Ishikawa (cell line): ENCODE measurements at regions not wholly inside any gene's neighbourhood (a gene's known extent, or its start where the extent isn't known, plus 50 kb on each side); places are given as distances from the start of the nearest gene placed in this dataset.
A peak's percentile ranks its signal among the peaks of the same experiment; 100 is the strongest.

Source experiments
- CEBPB ChIP-seq: IDR thresholded peaks from 2 replicates; pipeline ENCODE4 v1.6.1; 2012
- CREB1 ChIP-seq: IDR thresholded peaks from 2 replicates; pipeline ENCODE4 v1.6.1; 2012; ENCODE audit warnings: low read depth
- EGR1 ChIP-seq: IDR thresholded peaks from 2 replicates; pipeline ENCODE4 v1.6.1; 2012
- EP300 ChIP-seq: IDR thresholded peaks from 2 replicates; pipeline ENCODE4 v1.6.1; 2012; ENCODE audit warnings: borderline replicate concordance
- FOXM1 ChIP-seq: IDR thresholded peaks from 2 replicates; pipeline ENCODE4 v1.6.1; 2012; ENCODE audit warnings: low read depth, borderline replicate concordance
- NFIC ChIP-seq: IDR thresholded peaks from 2 replicates; pipeline ENCODE4 v1.6.1; 2012
- RAD21 ChIP-seq: IDR thresholded peaks from 2 replicates; pipeline ENCODE4 v1.6.1; 2012; ENCODE audit warnings: low read depth
- TAF1 ChIP-seq: IDR thresholded peaks from 2 replicates; pipeline ENCODE4 v1.6.1; 2012; ENCODE audit warnings: low read depth, mild to moderate bottlenecking
- TCF12 ChIP-seq: IDR thresholded peaks from 2 replicates; pipeline ENCODE4 v1.6.1; 2012; ENCODE audit warnings: low read depth
- TEAD4 ChIP-seq: IDR thresholded peaks from 2 replicates; pipeline ENCODE4 v1.6.1; 2012
- YY1 ChIP-seq: IDR thresholded peaks from 2 replicates; pipeline ENCODE4 v1.6.1; 2012; ENCODE audit warnings: low read depth
- ZBTB7A ChIP-seq: IDR thresholded peaks from 2 replicates; pipeline ENCODE4 v1.6.1; 2012; ENCODE audit warnings: low read depth
- TF ChIP-seq, protein P1 (sequence below): IDR thresholded peaks from 2 replicates; pipeline ENCODE4 v1.6.1; 2012
- TF ChIP-seq, protein P2 (sequence below): IDR thresholded peaks from 2 replicates; pipeline ENCODE4 v1.6.1; 2012
- TF ChIP-seq, protein P3 (sequence below): IDR thresholded peaks from 2 replicates; pipeline ENCODE4 v1.6.1; 2012; ENCODE audit warnings: low read depth, mild to moderate bottlenecking

DNA sequence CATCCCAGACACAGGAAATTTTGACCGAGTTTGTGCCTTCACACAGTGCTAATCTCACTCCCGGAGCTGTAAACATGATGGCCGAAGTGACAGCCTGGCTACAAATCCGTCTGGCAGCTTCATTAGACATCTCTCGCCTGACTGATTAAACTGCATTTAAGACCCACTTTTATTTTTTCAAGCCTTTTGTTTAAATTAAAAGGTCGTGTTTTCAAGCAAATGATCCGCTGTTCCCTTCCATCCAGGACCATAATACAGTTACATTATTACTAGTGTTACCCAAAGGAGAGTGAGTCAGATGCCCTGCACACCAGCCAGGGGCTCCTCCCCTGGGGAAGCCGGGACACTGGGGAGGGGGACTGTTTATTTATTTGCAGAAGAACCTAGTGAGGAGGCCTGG, 200.2 kb downstream of the EXOC5 start:
- TF ChIP-seq TEAD4 (no peak), CEBPB (no peak), TAF1 (no peak), RAD21 (no peak), ZBTB7A (no peak), EGR1 (no peak)

DNA sequence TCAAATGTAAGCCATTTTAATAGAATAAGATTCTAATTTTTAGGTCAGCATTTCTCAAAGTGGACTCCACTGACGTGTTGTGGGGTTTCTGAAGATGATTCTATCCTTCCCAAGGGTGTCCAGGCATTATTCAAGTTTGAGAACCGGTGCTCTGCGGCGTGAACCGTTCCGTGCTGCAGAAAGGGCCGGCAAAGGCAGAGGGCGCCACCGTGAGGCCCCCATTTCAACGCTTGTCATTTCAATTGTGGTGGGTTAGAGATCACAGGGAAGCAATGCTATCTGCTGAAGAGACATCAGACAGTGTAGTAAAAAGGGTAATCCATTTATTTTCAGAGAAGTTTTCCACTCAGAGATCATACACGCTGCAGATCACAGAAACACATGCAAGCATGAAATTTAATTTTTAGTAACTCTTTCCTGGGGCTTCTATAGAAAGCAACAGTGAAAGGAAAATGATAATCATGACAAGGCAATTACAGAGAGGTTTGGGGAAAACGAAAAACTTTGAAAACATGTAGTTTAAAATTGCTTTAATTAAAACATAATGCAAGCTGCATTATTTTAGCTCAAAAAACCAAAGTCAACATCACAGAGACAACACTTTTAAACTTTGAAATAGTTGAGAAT, 201.7 kb downstream of the EXOC5 start:
- TF ChIP-seq ZBTB7A = no peak
- TF ChIP-seq NFIC = no peak
- TF ChIP-seq RAD21 = peak; percentile 52; the same call in 1 of the 2 replicates
- TF ChIP-seq CEBPB = no peak

DNA sequence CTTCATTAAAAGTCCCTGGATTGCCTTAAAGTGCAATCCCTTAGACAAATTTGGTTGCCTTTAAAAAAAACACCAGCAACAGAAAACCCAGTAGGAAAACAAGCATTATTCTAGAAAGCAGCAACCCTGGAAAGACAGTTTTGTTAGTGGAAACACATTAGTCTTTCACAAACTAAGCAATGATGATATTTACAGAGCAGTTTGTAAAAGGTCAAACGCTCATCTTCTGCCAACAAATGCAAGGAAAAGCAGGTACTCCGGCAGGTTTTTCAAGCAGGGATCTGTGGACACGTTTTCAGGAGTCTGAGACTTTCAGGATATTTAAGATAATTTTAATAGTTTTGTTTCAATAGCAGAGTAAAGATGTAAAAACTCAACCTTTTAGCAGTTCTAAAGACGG, 202.2 kb downstream of the EXOC5 start:
- TF ChIP-seq TAF1 = no peak
- TF ChIP-seq, protein P1, sequence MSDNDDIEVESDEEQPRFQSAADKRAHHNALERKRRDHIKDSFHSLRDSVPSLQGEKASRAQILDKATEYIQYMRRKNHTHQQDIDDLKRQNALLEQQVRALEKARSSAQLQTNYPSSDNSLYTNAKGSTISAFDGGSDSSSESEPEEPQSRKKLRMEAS = no peak
- no peak for TF ChIP-seq NFIC
- no peak for TF ChIP-seq EP300
- TF ChIP-seq CEBPB = no peak
- no peak for TF ChIP-seq CREB1
- no peak for TF ChIP-seq EGR1
- no peak for TF ChIP-seq TEAD4
- no peak for TF ChIP-seq TCF12
- TF ChIP-seq ZBTB7A = no peak
- TF ChIP-seq, protein P2, sequence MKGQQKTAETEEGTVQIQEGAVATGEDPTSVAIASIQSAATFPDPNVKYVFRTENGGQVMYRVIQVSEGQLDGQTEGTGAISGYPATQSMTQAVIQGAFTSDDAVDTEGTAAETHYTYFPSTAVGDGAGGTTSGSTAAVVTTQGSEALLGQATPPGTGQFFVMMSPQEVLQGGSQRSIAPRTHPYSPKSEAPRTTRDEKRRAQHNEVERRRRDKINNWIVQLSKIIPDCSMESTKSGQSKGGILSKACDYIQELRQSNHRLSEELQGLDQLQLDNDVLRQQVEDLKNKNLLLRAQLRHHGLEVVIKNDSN = no peak
- no peak for TF ChIP-seq YY1
- no peak for TF ChIP-seq RAD21
- TF ChIP-seq, protein P3, sequence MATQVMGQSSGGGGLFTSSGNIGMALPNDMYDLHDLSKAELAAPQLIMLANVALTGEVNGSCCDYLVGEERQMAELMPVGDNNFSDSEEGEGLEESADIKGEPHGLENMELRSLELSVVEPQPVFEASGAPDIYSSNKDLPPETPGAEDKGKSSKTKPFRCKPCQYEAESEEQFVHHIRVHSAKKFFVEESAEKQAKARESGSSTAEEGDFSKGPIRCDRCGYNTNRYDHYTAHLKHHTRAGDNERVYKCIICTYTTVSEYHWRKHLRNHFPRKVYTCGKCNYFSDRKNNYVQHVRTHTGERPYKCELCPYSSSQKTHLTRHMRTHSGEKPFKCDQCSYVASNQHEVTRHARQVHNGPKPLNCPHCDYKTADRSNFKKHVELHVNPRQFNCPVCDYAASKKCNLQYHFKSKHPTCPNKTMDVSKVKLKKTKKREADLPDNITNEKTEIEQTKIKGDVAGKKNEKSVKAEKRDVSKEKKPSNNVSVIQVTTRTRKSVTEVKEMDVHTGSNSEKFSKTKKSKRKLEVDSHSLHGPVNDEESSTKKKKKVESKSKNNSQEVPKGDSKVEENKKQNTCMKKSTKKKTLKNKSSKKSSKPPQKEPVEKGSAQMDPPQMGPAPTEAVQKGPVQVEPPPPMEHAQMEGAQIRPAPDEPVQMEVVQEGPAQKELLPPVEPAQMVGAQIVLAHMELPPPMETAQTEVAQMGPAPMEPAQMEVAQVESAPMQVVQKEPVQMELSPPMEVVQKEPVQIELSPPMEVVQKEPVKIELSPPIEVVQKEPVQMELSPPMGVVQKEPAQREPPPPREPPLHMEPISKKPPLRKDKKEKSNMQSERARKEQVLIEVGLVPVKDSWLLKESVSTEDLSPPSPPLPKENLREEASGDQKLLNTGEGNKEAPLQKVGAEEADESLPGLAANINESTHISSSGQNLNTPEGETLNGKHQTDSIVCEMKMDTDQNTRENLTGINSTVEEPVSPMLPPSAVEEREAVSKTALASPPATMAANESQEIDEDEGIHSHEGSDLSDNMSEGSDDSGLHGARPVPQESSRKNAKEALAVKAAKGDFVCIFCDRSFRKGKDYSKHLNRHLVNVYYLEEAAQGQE = no peak
- no peak for TF ChIP-seq FOXM1

DNA sequence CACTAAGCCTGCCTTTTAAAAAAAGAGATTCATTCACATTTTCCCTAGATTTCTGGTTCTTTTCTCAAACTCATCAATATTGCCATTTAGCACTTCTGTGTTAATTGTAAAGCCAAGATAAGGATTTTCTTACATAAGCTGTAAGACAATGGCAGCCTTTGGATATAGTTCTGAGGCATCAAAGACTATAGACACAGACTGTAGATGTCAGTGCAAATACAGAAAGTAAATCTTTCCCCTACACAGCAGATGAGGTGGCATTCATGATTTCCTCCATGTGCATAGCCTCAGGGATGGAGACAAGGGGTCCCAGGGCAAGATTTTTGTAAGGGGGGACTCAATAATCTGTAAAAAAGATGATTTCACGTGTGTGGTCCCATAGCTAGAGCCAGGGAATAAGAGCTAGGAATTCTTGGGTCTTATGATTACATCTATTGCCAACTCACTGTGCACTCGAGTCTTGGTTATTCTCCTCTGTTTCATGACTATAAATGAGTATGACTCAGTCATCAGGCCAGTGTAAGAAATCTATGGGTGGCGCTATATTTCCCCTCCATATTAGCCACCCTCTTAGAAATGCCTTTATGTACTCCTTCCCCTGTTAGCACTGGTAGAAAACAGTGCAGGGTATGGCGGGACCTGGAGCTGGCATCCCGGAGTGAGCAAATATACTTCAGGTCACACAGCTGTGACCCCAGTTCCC, 207.5 kb downstream of the EXOC5 start:
- TF ChIP-seq ZBTB7A = no peak

DNA sequence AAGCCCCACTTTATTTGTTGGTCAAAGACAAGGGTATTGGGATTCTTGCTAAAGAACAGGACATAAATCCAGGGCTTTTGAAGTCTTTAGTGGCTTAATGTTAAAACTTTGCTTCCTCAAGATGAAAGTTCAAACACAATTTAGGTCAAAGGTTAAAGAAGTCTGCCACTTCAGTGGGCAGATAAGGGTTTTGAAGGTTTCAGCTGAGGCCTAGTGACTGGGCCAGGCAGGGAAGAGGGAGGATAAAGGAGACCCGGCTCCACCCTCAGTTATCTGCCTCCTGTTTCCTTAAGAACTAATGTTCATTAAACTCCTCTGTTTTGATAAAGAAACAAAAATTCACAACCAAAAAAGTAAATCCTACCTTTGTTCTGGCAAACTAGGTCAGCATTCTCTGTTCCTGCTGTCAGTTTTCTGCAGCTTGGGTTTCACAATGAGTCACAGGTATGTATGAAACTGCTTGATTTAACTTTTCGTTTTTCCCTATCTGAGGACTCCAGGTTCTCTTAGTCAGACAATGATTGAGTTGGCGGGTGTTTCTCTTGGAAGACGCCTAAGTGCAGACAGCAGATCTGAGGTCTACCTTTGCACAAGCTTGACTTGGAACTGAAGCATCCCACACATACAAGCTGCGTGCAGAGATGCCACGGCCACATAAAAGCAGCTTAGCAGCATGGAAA, 208.3 kb downstream of the EXOC5 start:
- TF ChIP-seq FOXM1 = no peak
- no peak for TF ChIP-seq EGR1
- TF ChIP-seq, protein P2 = no peak
- no peak for TF ChIP-seq EP300
- no peak for TF ChIP-seq ZBTB7A
- TF ChIP-seq, protein P3 = no peak
- TF ChIP-seq TCF12 = no peak
- TF ChIP-seq YY1 = no peak
- TF ChIP-seq TEAD4 = no peak

DNA sequence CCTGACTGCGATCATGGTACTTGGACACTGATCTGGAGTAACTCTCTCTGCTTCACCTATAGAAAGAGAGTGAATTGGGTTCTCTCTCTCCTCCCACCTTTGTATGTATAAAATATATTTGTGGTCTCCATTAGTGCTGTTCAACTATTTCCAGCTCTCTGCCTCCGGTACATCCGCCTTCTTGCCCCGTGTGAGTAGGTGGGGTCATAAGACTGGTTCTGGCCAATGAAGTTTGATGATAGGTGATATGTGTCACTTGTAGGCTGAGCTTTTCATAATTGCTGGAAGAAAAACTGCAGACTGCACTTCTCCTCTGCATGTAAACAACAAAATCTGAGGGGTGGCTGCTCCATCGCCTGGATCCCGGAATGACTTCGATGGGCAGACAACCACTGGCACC, 210.4 kb downstream of the EXOC5 start:
- TF ChIP-seq TAF1 (no peak), TEAD4 (no peak), CEBPB (no peak), ZBTB7A (no peak)
